Suprapubic skin (tissue), 2 donors: ENCODE measurements at regions not wholly inside any gene's neighbourhood (a gene's known extent, or its start where the extent isn't known, plus 50 kb on each side); places are given as distances from the start of the nearest gene placed in this dataset.

Source experiments
- EP300 ChIP-seq: sonication (generic); formaldehyde crosslinking; IDR thresholded peaks from one replicate; pipeline ENCODE4 v1.6.1; 2017; ENCODE audit warnings: antibody characterized with exemption
- POLR2A ChIP-seq, 2 donors: fragments of 450-650 bp; IDR thresholded peaks; one replicate each; pipeline ENCODE4 v1.6.1; 2017; ENCODE audit warnings: antibody characterized with exemption in 2 of 2, mild to moderate bottlenecking in 2 of 2, moderate library complexity in 2 of 2

GRCh38 chr15:62571072-62571471, 406.0 kb upstream of the C2CD4B start:
- no peak for TF ChIP-seq EP300
- TF ChIP-seq POLR2A (IDR thresholded peaks at IDR 0.05), result no peak
